WI38 (cell line): ENCODE measurements at regions not wholly inside any gene's neighbourhood (a gene's known extent, or its start where the extent isn't known, plus 50 kb on each side); places are given as distances from the start of the nearest gene placed in this dataset.

Source experiments
- H3K4me3 ChIP-seq: 2 replicates; pipeline ENCODE4 v1.5.1; 2011; ENCODE audit warnings: low read depth, mild to moderate bottlenecking, control low read depth, low read length
- CTCF ChIP-seq: IDR thresholded peaks from 2 replicates; pipeline ENCODE4 v1.5.1; 2012; ENCODE audit warnings: low read depth, mild to moderate bottlenecking, control low read depth, low read length

- no peak for TF ChIP-seq CTCF
- H3K4me3 ChIP-seq = no peak overlapping the region
Observed at GRCh38 chr4:126346654-126347053, 1031.9 kb downstream of the FAT4 start.

- H3K4me3 ChIP-seq = no peak overlapping the region
- TF ChIP-seq CTCF = no peak
Observed at GRCh38 chr4:126354784-126355183, 1040.0 kb downstream of the FAT4 start.

- TF ChIP-seq CTCF = no peak
- no peak overlapping the region for H3K4me3 ChIP-seq
Observed at GRCh38 chr4:126358041-126358440, 1043.3 kb downstream of the FAT4 start.

GRCh38 chr4:126361287-126361686, 1046.5 kb downstream of the FAT4 start:
- TF ChIP-seq CTCF = no peak
- no peak overlapping the region for H3K4me3 ChIP-seq

- no peak for TF ChIP-seq CTCF
- H3K4me3 ChIP-seq = no peak overlapping the region
Observed at GRCh38 chr4:126364311-126364911, 1049.7 kb downstream of the FAT4 start.

GRCh38 chr4:126369076-126369475, 1054.3 kb downstream of the FAT4 start:
- no peak for TF ChIP-seq CTCF
- H3K4me3 ChIP-seq = no peak overlapping the region

GRCh38 chr4:126372634-126373033, 1057.9 kb downstream of the FAT4 start:
- TF ChIP-seq CTCF = no peak

More at GRCh38 chr4:126372634-126373033, 1057.9 kb downstream of the FAT4 start:
- H3K4me3 ChIP-seq = no peak overlapping the region
